OCI-LY3 (cell line): ENCODE measurements at regions not wholly inside any gene's neighbourhood (a gene's known extent, or its start where the extent isn't known, plus 50 kb on each side); places are given as distances from the start of the nearest gene placed in this dataset.

Source experiments
- H2AFZ ChIP-seq: fragments of 200-600, 300-600 bp; shearing (Covaris generic); 2 replicates; pipeline ENCODE4 v1.6.0; 2014; ENCODE audit warnings: antibody characterized with exemption, low read depth, low read length
- H3K27ac ChIP-seq: fragments of 200-600, 300-600 bp; sonication (generic); 2 replicates; pipeline ENCODE4 v1.5.1; 2014; ENCODE audit warnings: mild to moderate bottlenecking, low read length, moderate library complexity, mixed read lengths
- H3K27me3 ChIP-seq: fragments of 200-600, 300-600 bp; sonication (generic); 2 replicates; pipeline ENCODE4 v1.6.1; 2014; ENCODE audit warnings: low read depth, low read length, mixed read lengths
- H3K36me3 ChIP-seq: fragments of 200-600, 300-600 bp; sonication (generic); replicated peaks from 2 replicates; pipeline ENCODE3; 2014; ENCODE audit warnings: low read depth, low read length, mixed read lengths
- H3K4me1 ChIP-seq: fragments of 300-600, 200-600 bp; sonication (generic); 2 replicates; pipeline ENCODE4 v1.6.1; 2014; ENCODE audit warnings: low read length, mixed read lengths
- H3K4me2 ChIP-seq: fragments of 200-600, 300-600 bp; sonication (generic); 2 replicates; pipeline ENCODE4 v1.6.1; 2014; ENCODE audit warnings: low read length, mixed read lengths
- H3K4me3 ChIP-seq: fragments of 300-600, 200-600 bp; sonication (generic); 2 replicates; pipeline ENCODE4 v1.5.1; 2014; ENCODE audit warnings: antibody characterized with exemption, mild to moderate bottlenecking, low read length, moderate library complexity
- H3K79me2 ChIP-seq: fragments of 300-600, 200-600 bp; shearing (Covaris generic); 2 replicates; pipeline ENCODE4 v1.6.1; 2014; ENCODE audit warnings: mild to moderate bottlenecking, low read length, mixed read lengths
- H3K9ac ChIP-seq: fragments of 300-600, 200-600 bp; shearing (Covaris generic); 2 replicates; pipeline ENCODE4 v1.6.0; 2014; ENCODE audit warnings: mild to moderate bottlenecking, low read length, moderate library complexity
- H3K9me3 ChIP-seq: fragments of 200-600, 300-600 bp; shearing (Covaris generic); 2 replicates; pipeline ENCODE4 v1.6.1; 2014; ENCODE audit warnings: low read length, mixed read lengths; ENCODE audit not compliant: insufficient read depth
- H4K20me1 ChIP-seq: fragments of 200-600, 300-600 bp; sonication (generic); 2 replicates; pipeline ENCODE4 v1.6.1; 2016; ENCODE audit warnings: low read length, mixed read lengths; ENCODE audit not compliant: insufficient read depth
- CTCF ChIP-seq: fragments of 200-600, 300-600 bp; sonication (generic); IDR thresholded peaks from 2 replicates; pipeline ENCODE4 v1.5.1; 2014; ENCODE audit warnings: antibody characterized with exemption, low read length, low read depth
- EZH2phosphoT487 ChIP-seq: fragments of 200-600 bp; shearing (Covaris generic); IDR thresholded peaks from 2 replicates; pipeline ENCODE4 v1.6.1; 2018; ENCODE audit warnings: antibody characterized with exemption, mixed run types, low read depth

GRCh38 chr21:27139526-27139925, 172.6 kb upstream of the ADAMTS5 start:
- TF ChIP-seq EZH2phosphoT487 (no peak), CTCF (no peak)
- Histone ChIP-seq H3K9me3 (no peaks in the 10 kb centered on the region), H4K20me1 (no peaks in the 10 kb centered on the region), H3K27ac (no peak overlapping the region), H3K27me3 (no peaks in the 10 kb centered on the region), H3K4me3 (no peak overlapping the region), H3K9ac (no peak overlapping the region), H2AFZ (no peak overlapping the region), H3K36me3 (no peaks in the 10 kb centered on the region), H3K4me1 (no peaks in the 10 kb centered on the region), H3K79me2 (no peaks in the 10 kb centered on the region), H3K4me2 (no peak overlapping the region)

- H3K27me3 ChIP-seq: no peaks in the 10 kb centered on the region
- no peaks in the 10 kb centered on the region for H4K20me1 ChIP-seq
- no peak overlapping the region for H3K4me3 ChIP-seq
- no peaks in the 10 kb centered on the region for H3K79me2 ChIP-seq
- TF ChIP-seq CTCF: no peak
- TF ChIP-seq EZH2phosphoT487: no peak
- H3K9me3 ChIP-seq: no peaks in the 10 kb centered on the region
- no peaks in the 10 kb centered on the region for H3K36me3 ChIP-seq
- H3K4me1 ChIP-seq: no peaks in the 10 kb centered on the region
- no peak overlapping the region for H3K27ac ChIP-seq
- no peak overlapping the region for H3K4me2 ChIP-seq
- H2AFZ ChIP-seq: no peak overlapping the region
- no peak overlapping the region for H3K9ac ChIP-seq
Measured at GRCh38 chr21:27134516-27134915, 167.6 kb upstream of the ADAMTS5 start.

- H3K27ac ChIP-seq: no peak overlapping the region
- no peak overlapping the region for H3K4me3 ChIP-seq
- no peak for TF ChIP-seq EZH2phosphoT487
- H3K4me1 ChIP-seq: no peaks in the 10 kb centered on the region
- H3K79me2 ChIP-seq: no peaks in the 10 kb centered on the region
- no peaks in the 10 kb centered on the region for H4K20me1 ChIP-seq
- no peaks in the 10 kb centered on the region for H3K9me3 ChIP-seq
- no peaks in the 10 kb centered on the region for H3K36me3 ChIP-seq
- H3K9ac ChIP-seq: no peak overlapping the region
- no peak overlapping the region for H2AFZ ChIP-seq
- H3K27me3 ChIP-seq: no peaks in the 10 kb centered on the region
- H3K4me2 ChIP-seq: no peak overlapping the region
Measured at GRCh38 chr21:27132266-27132665, 165.4 kb upstream of the ADAMTS5 start.

DNA sequence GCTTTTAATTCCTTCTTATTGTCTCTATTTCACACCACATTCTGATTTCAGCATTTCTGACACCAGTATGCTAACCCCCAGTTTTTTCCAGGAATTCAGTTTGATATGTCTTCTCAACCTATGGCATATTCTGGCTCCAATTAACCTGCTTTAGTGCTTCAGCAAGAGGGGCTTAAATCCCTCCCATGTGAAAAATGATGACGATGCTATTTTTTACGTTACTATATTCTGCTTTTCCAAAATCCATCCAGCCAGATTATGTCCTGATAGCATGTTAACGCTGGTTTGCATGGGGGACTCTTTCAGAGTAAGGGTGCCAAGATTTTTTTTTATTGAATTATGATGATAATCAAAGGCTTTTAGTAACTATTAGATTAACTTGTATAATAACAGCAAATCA, 163.3 kb upstream of the ADAMTS5 start:
- Histone ChIP-seq H3K27me3 (no peaks in the 10 kb centered on the region), H3K4me2 (no peak overlapping the region)
- TF ChIP-seq CTCF (no peak), EZH2phosphoT487 (no peak)

DNA sequence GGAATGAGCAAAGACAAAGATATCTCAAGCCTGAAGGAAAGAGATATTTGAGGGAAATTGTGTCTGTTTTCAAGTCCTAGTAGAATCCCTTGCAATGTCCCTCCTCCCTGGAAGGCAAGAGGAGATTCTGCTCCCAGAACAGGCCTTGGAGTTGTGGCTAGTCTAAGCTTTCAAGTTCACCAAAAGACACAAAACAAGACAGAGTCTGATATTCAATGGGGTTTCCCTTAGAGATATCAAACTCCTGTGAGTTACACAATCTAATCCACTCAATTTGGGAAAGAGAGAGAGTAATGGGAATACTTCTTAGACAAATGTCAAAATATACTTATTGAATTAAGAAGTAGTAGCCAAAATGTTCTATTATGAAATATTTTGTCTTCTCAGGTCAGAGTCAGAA, 162.8 kb upstream of the ADAMTS5 start:
- Histone ChIP-seq H3K79me2 (no peaks in the 10 kb centered on the region), H3K4me2 (no peak overlapping the region), H3K27ac (no peak overlapping the region), H4K20me1 (no peaks in the 10 kb centered on the region), H3K9me3 (no peaks in the 10 kb centered on the region), H2AFZ (no peak overlapping the region), H3K36me3 (no peaks in the 10 kb centered on the region), H3K4me3 (no peak overlapping the region), H3K9ac (no peak overlapping the region), H3K4me1 (no peaks in the 10 kb centered on the region), H3K27me3 (no peaks in the 10 kb centered on the region)
- TF ChIP-seq CTCF: no peak
- TF ChIP-seq EZH2phosphoT487: no peak

More for the DNA sequence above, 163.3 kb upstream of the ADAMTS5 start:
- Histone ChIP-seq H3K79me2 (no peaks in the 10 kb centered on the region), H2AFZ (no peak overlapping the region), H3K36me3 (no peaks in the 10 kb centered on the region), H3K9me3 (no peaks in the 10 kb centered on the region), H3K9ac (no peak overlapping the region), H4K20me1 (no peaks in the 10 kb centered on the region), H3K4me1 (no peaks in the 10 kb centered on the region), H3K27ac (no peak overlapping the region), H3K4me3 (no peak overlapping the region)
